ENCODE measurements at regions not wholly inside any gene's neighbourhood (a gene's known extent, or its start where the extent isn't known, plus 50 kb on each side); places are given as distances from the start of the nearest gene placed in this dataset.

- Histone ChIP-seq H3K27ac (no peak overlapping the region), H3K36me3 (no peaks in the 10 kb centered on the region), H3K4me1 (peaks cover 0 to 13% (median 0%) of the 10 kb centered on the region in 3 donors), H3K9me3 (no peaks in the 10 kb centered on the region), H3K4me3 (no peak overlapping the region), H3K27me3 (no peaks in the 10 kb centered on the region)
- intact Hi-C loops (cut with DNase I): no loop called here
- WGBS, 2 donors: 30 to 56% methylated on average over 5 of the region's 5 CpGs
- TF ChIP-seq POLR2A (IDR thresholded peaks at IDR 0.05): no peak
- TF ChIP-seq CTCF (IDR thresholded peaks at IDR 0.05): no peak
- no peak for DNase-seq
Measured at GRCh38 chr14:58815794-58816193, 178.0 kb downstream of the DACT1 start.

GRCh38 chr14:58816416-58817115 lies 178.8 kb downstream of the DACT1 start:
- WGBS, 2 donors: 61 to 82% methylated on average over 5 to 7 of the region's 7 CpGs
- intact Hi-C loops (cut with DNase I): no loop called here
- H3K9me3 ChIP-seq: no peaks in the 10 kb centered on the region
- H3K4me1 ChIP-seq: peaks cover 0 to 13% (median 0%) of the 10 kb centered on the region in 3 donors
- TF ChIP-seq POLR2A (IDR thresholded peaks at IDR 0.05) (no peak), CTCF (IDR thresholded peaks at IDR 0.05) (no peak)
- no peak overlapping the region for H3K27ac ChIP-seq
- H3K4me3 ChIP-seq: no peak overlapping the region
- no peak for DNase-seq
- no peaks in the 10 kb centered on the region for H3K36me3 ChIP-seq
- no peaks in the 10 kb centered on the region for H3K27me3 ChIP-seq

GRCh38 chr14:58817846-58818245 lies 180.1 kb downstream of the DACT1 start:
- Histone ChIP-seq H3K9me3 (no peaks in the 10 kb centered on the region), H3K4me3 (no peak overlapping the region), H3K27ac (no peak overlapping the region), H3K4me1 (peaks cover 0 to 13% (median 0%) of the 10 kb centered on the region in 3 donors), H3K27me3 (no peaks in the 10 kb centered on the region), H3K36me3 (no peaks in the 10 kb centered on the region)
- no peak for TF ChIP-seq CTCF (IDR thresholded peaks at IDR 0.05)
- no peak for TF ChIP-seq POLR2A (IDR thresholded peaks at IDR 0.05)
- intact Hi-C loops (cut with DNase I): no loop called here
- no peak for DNase-seq
- 69 to 71% methylated on average over 1 of the region's 1 CpG for WGBS, 2 donors

DNA sequence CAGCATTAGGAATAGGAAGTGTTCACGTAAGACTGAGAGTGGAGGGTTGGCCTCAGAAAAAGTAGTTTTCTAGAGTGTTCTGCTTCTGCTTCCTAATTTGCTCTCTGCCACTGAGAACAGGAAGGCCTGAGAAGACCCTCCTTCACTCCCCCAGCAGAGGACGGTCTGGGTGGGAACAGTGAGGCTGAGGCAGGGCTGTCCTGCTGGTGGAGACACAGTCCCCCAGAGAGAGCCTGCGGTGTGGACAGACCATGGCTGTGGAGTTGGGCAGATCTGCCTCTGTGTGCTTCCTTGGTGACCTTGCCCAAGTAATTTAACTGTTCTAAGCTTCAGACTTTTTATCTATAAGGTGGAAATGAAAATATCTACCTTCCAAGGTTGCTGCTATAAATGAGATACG lies 182.3 kb downstream of the DACT1 start:
- WGBS, 2 donors: 73 to 84% methylated on average over 4 of the region's 4 CpGs
- Histone ChIP-seq H3K4me3 (no peak overlapping the region), H3K36me3 (no peaks in the 10 kb centered on the region), H3K27me3 (no peaks in the 10 kb centered on the region), H3K9me3 (no peaks in the 10 kb centered on the region), H3K27ac (no peak overlapping the region), H3K4me1 (peaks cover 0 to 12% (median 0%) of the 10 kb centered on the region in 3 donors)
- intact Hi-C loops (cut with DNase I): no loop called here
- TF ChIP-seq POLR2A (IDR thresholded peaks at IDR 0.05) (no peak), CTCF (IDR thresholded peaks at IDR 0.05) (no peak)
- no peak for DNase-seq

DNA sequence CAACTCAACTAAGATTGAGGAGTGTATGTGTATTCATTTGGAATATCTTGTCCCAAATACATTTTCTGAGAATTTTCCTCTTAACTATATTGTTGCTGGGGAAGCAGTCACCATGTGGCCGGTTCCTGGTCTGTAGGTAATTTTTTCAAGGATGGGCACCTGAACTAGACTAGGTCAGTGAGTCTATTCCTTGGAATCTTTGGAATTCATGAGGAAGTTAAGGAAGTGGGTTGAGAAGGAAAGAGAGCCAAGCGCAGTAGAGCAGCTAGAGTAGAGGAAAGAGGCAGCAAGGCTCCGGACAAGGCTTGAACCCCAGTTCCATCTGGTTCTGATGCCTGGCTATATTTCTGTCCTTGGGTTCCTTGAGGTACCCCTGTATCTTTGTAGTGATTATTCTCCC lies 183.7 kb downstream of the DACT1 start:
- H3K27me3 ChIP-seq: no peaks in the 10 kb centered on the region
- no peak overlapping the region for H3K4me3 ChIP-seq
- no peaks in the 10 kb centered on the region for H3K36me3 ChIP-seq
- TF ChIP-seq CTCF (IDR thresholded peaks at IDR 0.05): no peak
- TF ChIP-seq POLR2A (IDR thresholded peaks at IDR 0.05): no peak
- intact Hi-C loops (cut with DNase I): no loop called here
- no peak overlapping the region for H3K27ac ChIP-seq
- H3K4me1 ChIP-seq: no peaks in the 10 kb centered on the region
- 87 to 92% methylated on average over 3 of the region's 3 CpGs for WGBS, 2 donors
- DNase-seq: no peak
- no peaks in the 10 kb centered on the region for H3K9me3 ChIP-seq
